ENCODE measurements at regions not wholly inside any gene's neighbourhood (a gene's known extent, or its start where the extent isn't known, plus 50 kb on each side); places are given as distances from the start of the nearest gene placed in this dataset.

- no peaks in the 10 kb centered on the region for H3K9me3 ChIP-seq (ENCODE audit: control insufficient read depth, low read depth, low read length)
- no peaks in the 10 kb centered on the region for H4K20me1 ChIP-seq (ENCODE audit: control insufficient read depth, extremely low read depth, insufficient read depth, low read length)
- H3K79me2 ChIP-seq (ENCODE audit: control insufficient read depth, insufficient read depth, low read length): no peaks in the 10 kb centered on the region
- H3K9ac ChIP-seq (ENCODE audit: control insufficient read depth, extremely low read depth, insufficient read depth, low read length): no peak overlapping the region
- H3K9me1 ChIP-seq (ENCODE audit: control insufficient read depth, extremely low read depth, insufficient read depth, low read length): no peaks in the 10 kb centered on the region
- no peaks in the 10 kb centered on the region for H3K27me3 ChIP-seq (ENCODE audit: control insufficient read depth, extremely low read depth, insufficient read depth, low read length)
- no peak overlapping the region for H2AFZ ChIP-seq (ENCODE audit: control insufficient read depth, low read length)
- no peaks in the 10 kb centered on the region for H3K4me1 ChIP-seq (ENCODE audit: control insufficient read depth, extremely low read depth, insufficient read depth, low read length)
- TF ChIP-seq, protein P1, sequence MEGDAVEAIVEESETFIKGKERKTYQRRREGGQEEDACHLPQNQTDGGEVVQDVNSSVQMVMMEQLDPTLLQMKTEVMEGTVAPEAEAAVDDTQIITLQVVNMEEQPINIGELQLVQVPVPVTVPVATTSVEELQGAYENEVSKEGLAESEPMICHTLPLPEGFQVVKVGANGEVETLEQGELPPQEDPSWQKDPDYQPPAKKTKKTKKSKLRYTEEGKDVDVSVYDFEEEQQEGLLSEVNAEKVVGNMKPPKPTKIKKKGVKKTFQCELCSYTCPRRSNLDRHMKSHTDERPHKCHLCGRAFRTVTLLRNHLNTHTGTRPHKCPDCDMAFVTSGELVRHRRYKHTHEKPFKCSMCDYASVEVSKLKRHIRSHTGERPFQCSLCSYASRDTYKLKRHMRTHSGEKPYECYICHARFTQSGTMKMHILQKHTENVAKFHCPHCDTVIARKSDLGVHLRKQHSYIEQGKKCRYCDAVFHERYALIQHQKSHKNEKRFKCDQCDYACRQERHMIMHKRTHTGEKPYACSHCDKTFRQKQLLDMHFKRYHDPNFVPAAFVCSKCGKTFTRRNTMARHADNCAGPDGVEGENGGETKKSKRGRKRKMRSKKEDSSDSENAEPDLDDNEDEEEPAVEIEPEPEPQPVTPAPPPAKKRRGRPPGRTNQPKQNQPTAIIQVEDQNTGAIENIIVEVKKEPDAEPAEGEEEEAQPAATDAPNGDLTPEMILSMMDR (optimal IDR thresholded peaks at IDR 0.05 in 1 of 3, IDR thresholded peaks at IDR 0.05 in 1 of 3, conservative IDR thresholded peaks at IDR 0.05 in 1 of 3; ENCODE audit: extremely low read depth in 1 of 3, insufficient read depth in 2 of 3, low read length in 3 of 3): no peak
- TF ChIP-seq EZH2 (IDR thresholded peaks at IDR 0.05; ENCODE audit: low read length): no peak
- FAIRE-seq: no peak
- H3K27ac ChIP-seq (ENCODE audit: control insufficient read depth, insufficient read depth, low read length): no peak overlapping the region
- dilution Hi-C loops (cut with MboI; ENCODE audit: extremely low pct_ligation_motif_present, low sequenced_read_pairs): no loop called here
- DNase-seq (ENCODE audit: low read depth, low spot score): no peak
- no peaks in the 10 kb centered on the region for H3K36me3 ChIP-seq (ENCODE audit: control insufficient read depth in 2 of 2, extremely low read depth in 1 of 2, insufficient read depth in 2 of 2, low read length in 2 of 2)
- H3K4me2 ChIP-seq (ENCODE audit: control insufficient read depth, extremely low read depth, insufficient read depth, low read depth, low read length): no peak overlapping the region
- no peak overlapping the region for H3K4me3 ChIP-seq (ENCODE audit: control insufficient read depth in 2 of 3, extremely low read depth in 1 of 3, insufficient read depth in 2 of 3, low read depth in 1 of 3, low read length in 3 of 3)
Observed at GRCh38 chr3:176068750-176069149, 1128.5 kb downstream of the TBL1XR1 start.

DNA sequence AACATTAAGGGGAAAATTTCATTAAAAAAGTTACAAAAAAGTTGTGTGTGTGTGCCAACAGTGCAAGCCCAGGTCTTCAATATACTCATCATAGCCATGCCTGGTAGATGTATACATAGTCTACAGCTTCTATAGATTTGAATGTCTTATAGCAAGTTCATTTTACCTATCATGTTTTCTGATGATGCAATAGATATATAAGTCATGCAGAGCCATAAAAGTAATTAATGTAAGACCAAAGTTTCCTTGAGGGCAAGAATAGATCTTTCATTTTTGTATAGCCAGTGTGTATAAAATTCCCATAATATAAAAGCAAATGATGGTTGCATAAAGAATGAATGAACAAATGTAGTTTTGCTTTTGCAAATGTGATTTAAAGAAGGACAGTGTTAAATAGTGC, 1138.4 kb downstream of the TBL1XR1 start:
- Histone ChIP-seq H3K79me2 (ENCODE audit: control insufficient read depth, insufficient read depth, low read length) (no peaks in the 10 kb centered on the region), H3K4me1 (ENCODE audit: control insufficient read depth, extremely low read depth, insufficient read depth, low read length) (no peaks in the 10 kb centered on the region), H3K4me3 (ENCODE audit: control insufficient read depth in 2 of 3, extremely low read depth in 1 of 3, insufficient read depth in 2 of 3, low read depth in 1 of 3, low read length in 3 of 3) (no peak overlapping the region), H2AFZ (ENCODE audit: control insufficient read depth, low read length) (no peak overlapping the region), H3K9me3 (ENCODE audit: control insufficient read depth, low read depth, low read length) (no peaks in the 10 kb centered on the region), H3K9me1 (ENCODE audit: control insufficient read depth, extremely low read depth, insufficient read depth, low read length) (no peaks in the 10 kb centered on the region), H3K36me3 (ENCODE audit: control insufficient read depth in 2 of 2, extremely low read depth in 1 of 2, insufficient read depth in 2 of 2, low read length in 2 of 2) (no peaks in the 10 kb centered on the region), H3K4me2 (ENCODE audit: control insufficient read depth, extremely low read depth, insufficient read depth, low read depth, low read length) (no peak overlapping the region), H4K20me1 (ENCODE audit: control insufficient read depth, extremely low read depth, insufficient read depth, low read length) (no peaks in the 10 kb centered on the region), H3K27ac (ENCODE audit: control insufficient read depth, insufficient read depth, low read length) (no peak overlapping the region), H3K27me3 (ENCODE audit: control insufficient read depth, extremely low read depth, insufficient read depth, low read length) (no peaks in the 10 kb centered on the region), H3K9ac (ENCODE audit: control insufficient read depth, extremely low read depth, insufficient read depth, low read length) (no peak overlapping the region)
- dilution Hi-C loops (cut with MboI; ENCODE audit: extremely low pct_ligation_motif_present, low sequenced_read_pairs): no loop called here
- DNase-seq (ENCODE audit: low read depth, low spot score) (no peak), FAIRE-seq (no peak)
- TF ChIP-seq, protein P1 (optimal IDR thresholded peaks at IDR 0.05 in 1 of 3, IDR thresholded peaks at IDR 0.05 in 1 of 3, conservative IDR thresholded peaks at IDR 0.05 in 1 of 3; ENCODE audit: extremely low read depth in 1 of 3, insufficient read depth in 2 of 3, low read length in 3 of 3): no peak
- no peak for TF ChIP-seq EZH2 (IDR thresholded peaks at IDR 0.05; ENCODE audit: low read length)
